HL-60 (cell line): ENCODE measurements at regions not wholly inside any gene's neighbourhood (a gene's known extent, or its start where the extent isn't known, plus 50 kb on each side); places are given as distances from the start of the nearest gene placed in this dataset.
A peak's percentile ranks its signal among the peaks of the same experiment; 100 is the strongest.

Experiments
- DNase-seq, 2 experiments: peaks; one replicate each; pipeline ENCODE4 v3.0.0-alpha.2; 2010 to 2020; ENCODE audit warnings: low read depth in 1 of 2, low spot score in 1 of 2
- H3K27ac ChIP-seq: fragments of 250-450 bp; sonication (Bioruptor Pico); replicated peaks from 2 replicates; pipeline ENCODE4 v1.5.1; 2020; ENCODE audit warnings: mild to moderate bottlenecking, moderate library complexity
- H3K27me3 ChIP-seq: fragments of 250-450 bp; sonication (Bioruptor Pico); 2 replicates; pipeline ENCODE4 v1.5.1; 2021; ENCODE audit warnings: mild to moderate bottlenecking, moderate library complexity; ENCODE audit not compliant: insufficient read depth, poor library complexity, severe bottlenecking
- H3K4me3 ChIP-seq: replicated peaks from 2 replicates; pipeline ENCODE4 v1.5.1; 2011; ENCODE audit warnings: mild to moderate bottlenecking, control low read depth, low read length; ENCODE audit not compliant: insufficient read depth
- GABPA ChIP-seq: IDR thresholded peaks from 2 replicates; pipeline ENCODE4 v1.6.1; 2012; ENCODE audit warnings: low read depth
- POLR2AphosphoS5 ChIP-seq: IDR thresholded peaks from 2 replicates; pipeline ENCODE4 v1.6.1; 2012; ENCODE audit warnings: low read depth
- SPI1 ChIP-seq: IDR thresholded peaks from 2 replicates; pipeline ENCODE4 v1.6.1; 2012; ENCODE audit warnings: low read depth, mild to moderate bottlenecking, borderline replicate concordance
- TF ChIP-seq, protein P1 (sequence below): IDR thresholded peaks from one replicate; pipeline ENCODE4 v1.5.1; 2011; ENCODE audit warnings: low read length, control low read depth, inconsistent platforms; ENCODE audit not compliant: insufficient read depth
- TF ChIP-seq, protein P2 (sequence below): IDR thresholded peaks from 2 replicates; pipeline ENCODE4 v1.6.1; 2012; ENCODE audit warnings: low read depth; ENCODE audit not compliant: insufficient replicate concordance

DNA sequence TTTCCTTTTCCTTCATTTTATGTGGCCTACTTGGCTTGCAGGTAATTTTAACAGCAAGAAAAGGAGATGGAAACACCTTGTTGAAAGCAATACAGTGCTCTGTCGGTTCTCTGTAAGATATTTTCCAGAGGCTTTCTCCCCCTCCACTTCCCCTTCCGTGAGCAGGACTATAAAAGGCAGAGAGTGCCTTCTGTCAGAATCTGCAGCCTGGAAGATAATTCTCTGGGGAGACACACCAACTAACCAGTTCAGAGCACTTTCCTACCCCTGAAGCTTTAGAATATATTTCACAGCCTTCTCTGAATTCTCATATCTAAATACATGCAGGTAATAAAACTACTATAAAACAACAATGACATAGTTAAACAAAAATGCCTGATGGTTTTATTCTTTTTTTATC, 141.1 kb downstream of the IDS start:
- Histone ChIP-seq H3K4me3 (no peak overlapping the region), H3K27me3 (peaks cover 2% of the 10 kb centered on the region), H3K27ac (no peak overlapping the region)
- no peak for DNase-seq
- TF ChIP-seq GABPA (no peak), POLR2AphosphoS5 (no peak), SPI1 (peak; percentile 11; the same call in 1 of the 2 replicates)

DNA sequence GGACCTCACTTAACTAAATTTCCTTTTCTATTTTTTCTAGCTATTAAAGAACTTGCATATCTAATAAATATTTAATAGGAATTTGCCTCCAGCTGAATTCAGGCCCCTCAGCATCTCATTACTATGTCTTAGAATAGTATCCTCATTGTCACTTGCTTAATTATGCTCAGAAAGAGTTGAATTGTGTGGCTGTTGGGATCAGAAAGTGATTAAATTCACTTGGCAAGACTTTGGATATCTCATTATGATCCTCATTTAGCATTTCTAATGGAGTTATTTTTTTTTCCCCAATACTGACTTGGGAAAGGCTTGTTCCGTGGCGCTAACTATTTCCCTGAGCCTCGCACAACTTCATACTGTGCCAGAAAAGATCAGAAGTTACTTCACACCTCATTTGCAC, 158.8 kb downstream of the IDS start:
- Histone ChIP-seq H3K4me3 (no peak overlapping the region), H3K27ac (no peak overlapping the region), H3K27me3 (no peaks in the 10 kb centered on the region)
- TF ChIP-seq, protein P1, sequence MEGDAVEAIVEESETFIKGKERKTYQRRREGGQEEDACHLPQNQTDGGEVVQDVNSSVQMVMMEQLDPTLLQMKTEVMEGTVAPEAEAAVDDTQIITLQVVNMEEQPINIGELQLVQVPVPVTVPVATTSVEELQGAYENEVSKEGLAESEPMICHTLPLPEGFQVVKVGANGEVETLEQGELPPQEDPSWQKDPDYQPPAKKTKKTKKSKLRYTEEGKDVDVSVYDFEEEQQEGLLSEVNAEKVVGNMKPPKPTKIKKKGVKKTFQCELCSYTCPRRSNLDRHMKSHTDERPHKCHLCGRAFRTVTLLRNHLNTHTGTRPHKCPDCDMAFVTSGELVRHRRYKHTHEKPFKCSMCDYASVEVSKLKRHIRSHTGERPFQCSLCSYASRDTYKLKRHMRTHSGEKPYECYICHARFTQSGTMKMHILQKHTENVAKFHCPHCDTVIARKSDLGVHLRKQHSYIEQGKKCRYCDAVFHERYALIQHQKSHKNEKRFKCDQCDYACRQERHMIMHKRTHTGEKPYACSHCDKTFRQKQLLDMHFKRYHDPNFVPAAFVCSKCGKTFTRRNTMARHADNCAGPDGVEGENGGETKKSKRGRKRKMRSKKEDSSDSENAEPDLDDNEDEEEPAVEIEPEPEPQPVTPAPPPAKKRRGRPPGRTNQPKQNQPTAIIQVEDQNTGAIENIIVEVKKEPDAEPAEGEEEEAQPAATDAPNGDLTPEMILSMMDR: no peak
- TF ChIP-seq POLR2AphosphoS5 (no peak), SPI1 (no peak), GABPA (no peak)
- TF ChIP-seq, protein P2, sequence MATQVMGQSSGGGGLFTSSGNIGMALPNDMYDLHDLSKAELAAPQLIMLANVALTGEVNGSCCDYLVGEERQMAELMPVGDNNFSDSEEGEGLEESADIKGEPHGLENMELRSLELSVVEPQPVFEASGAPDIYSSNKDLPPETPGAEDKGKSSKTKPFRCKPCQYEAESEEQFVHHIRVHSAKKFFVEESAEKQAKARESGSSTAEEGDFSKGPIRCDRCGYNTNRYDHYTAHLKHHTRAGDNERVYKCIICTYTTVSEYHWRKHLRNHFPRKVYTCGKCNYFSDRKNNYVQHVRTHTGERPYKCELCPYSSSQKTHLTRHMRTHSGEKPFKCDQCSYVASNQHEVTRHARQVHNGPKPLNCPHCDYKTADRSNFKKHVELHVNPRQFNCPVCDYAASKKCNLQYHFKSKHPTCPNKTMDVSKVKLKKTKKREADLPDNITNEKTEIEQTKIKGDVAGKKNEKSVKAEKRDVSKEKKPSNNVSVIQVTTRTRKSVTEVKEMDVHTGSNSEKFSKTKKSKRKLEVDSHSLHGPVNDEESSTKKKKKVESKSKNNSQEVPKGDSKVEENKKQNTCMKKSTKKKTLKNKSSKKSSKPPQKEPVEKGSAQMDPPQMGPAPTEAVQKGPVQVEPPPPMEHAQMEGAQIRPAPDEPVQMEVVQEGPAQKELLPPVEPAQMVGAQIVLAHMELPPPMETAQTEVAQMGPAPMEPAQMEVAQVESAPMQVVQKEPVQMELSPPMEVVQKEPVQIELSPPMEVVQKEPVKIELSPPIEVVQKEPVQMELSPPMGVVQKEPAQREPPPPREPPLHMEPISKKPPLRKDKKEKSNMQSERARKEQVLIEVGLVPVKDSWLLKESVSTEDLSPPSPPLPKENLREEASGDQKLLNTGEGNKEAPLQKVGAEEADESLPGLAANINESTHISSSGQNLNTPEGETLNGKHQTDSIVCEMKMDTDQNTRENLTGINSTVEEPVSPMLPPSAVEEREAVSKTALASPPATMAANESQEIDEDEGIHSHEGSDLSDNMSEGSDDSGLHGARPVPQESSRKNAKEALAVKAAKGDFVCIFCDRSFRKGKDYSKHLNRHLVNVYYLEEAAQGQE: no peak
- no peak for DNase-seq

DNA sequence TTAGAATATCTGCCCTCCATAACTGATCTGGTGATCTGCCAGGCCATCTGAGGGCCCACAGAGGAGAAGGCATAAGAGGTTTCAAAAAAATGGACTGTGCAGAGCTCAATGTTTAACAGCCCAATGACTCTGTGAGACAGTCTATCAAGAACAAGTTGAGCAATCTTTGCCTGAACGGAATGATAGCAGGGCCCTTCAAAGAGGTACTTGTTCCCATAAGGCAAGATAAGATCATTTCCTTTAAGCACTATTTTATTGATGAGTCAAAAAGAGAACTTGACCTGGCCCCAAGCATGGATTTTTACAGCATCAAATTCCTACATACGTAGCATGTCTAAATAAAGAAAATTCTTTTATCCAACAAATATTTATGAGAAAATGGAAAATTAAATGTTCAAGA, 182.8 kb downstream of the IDS start:
- no peaks in the 10 kb centered on the region for H3K27me3 ChIP-seq
- TF ChIP-seq, protein P1: no peak
- TF ChIP-seq, protein P2: no peak
- TF ChIP-seq POLR2AphosphoS5 (no peak), GABPA (no peak), SPI1 (no peak)
- no peak for DNase-seq
- no peak overlapping the region for H3K27ac ChIP-seq
- H3K4me3 ChIP-seq: no peak overlapping the region

DNA sequence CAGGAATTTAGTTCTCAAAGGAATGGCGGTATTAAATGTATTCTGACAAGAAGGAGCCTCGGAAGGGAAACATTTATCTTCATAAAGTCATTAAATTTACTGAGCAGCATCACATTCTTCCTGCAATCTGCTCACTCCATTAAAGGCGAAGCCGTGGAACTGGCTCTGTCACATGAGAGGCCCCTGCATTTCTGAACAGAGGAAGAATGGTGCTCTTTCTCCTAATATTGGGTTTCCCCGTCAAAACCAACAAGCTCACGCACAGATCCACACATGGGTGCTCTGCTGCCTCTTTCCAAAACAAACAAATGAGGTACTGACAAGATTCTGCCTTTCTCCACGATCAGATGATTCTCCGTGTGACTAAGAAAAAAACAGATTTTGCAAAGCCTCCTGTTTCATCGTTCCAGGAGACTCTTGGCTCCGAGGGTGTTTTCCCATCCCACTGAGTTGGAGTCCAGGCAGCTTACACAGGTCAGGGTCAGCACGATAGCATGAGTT, 191.2 kb downstream of the IDS start:
- H3K4me3 ChIP-seq: no peak overlapping the region
- H3K27ac ChIP-seq: no peak overlapping the region
- H3K27me3 ChIP-seq: no peaks in the 10 kb centered on the region
- TF ChIP-seq, protein P2: no peak
- TF ChIP-seq POLR2AphosphoS5: no peak
- TF ChIP-seq GABPA: no peak
- no peak for TF ChIP-seq SPI1
- TF ChIP-seq, protein P1: no peak
- no peak for DNase-seq
